HCT116 (cell line): ENCODE measurements at regions not wholly inside any gene's neighbourhood (a gene's known extent, or its start where the extent isn't known, plus 50 kb on each side); places are given as distances from the start of the nearest gene placed in this dataset.

Experiments used
- ELF1 ChIP-seq: IDR thresholded peaks from 2 replicates; pipeline ENCODE4 v1.6.1; 2012; ENCODE audit warnings: low read depth, borderline replicate concordance
- POLR2A ChIP-seq: IDR thresholded peaks from 2 replicates; pipeline ENCODE4 v1.7.0; 2011; ENCODE audit warnings: borderline replicate concordance; ENCODE audit not compliant: insufficient read depth, insufficient read length; ENCODE audit errors: extremely low read depth
- RAD21 ChIP-seq: IDR thresholded peaks from 2 replicates; pipeline ENCODE4 v1.6.1; 2012; ENCODE audit warnings: low read depth, mild to moderate bottlenecking
- TF ChIP-seq, protein P1 (sequence below), 3 experiments: fragments of 200-600 bp in 1 of 3; sonication (generic) in 1 of 3; IDR thresholded peaks in 2 of 3; conservative IDR thresholded peaks in 1 of 3; 2 replicates each; pipeline ENCODE4 v1.5.1; 2012 to 2017; ENCODE audit warnings: low read depth in 2 of 3, low read length in 2 of 3, antibody characterized with exemption in 1 of 3, borderline replicate concordance in 1 of 3, control low read depth in 1 of 3, mild to moderate bottlenecking in 1 of 3, mixed read lengths in 1 of 3, mixed run types in 1 of 3, moderate library complexity in 1 of 3; ENCODE audit not compliant: insufficient read depth in 1 of 3

GRCh38 chr12:126488806-126489205 lies 1423.6 kb downstream of the AACS start:
- TF ChIP-seq, protein P1, sequence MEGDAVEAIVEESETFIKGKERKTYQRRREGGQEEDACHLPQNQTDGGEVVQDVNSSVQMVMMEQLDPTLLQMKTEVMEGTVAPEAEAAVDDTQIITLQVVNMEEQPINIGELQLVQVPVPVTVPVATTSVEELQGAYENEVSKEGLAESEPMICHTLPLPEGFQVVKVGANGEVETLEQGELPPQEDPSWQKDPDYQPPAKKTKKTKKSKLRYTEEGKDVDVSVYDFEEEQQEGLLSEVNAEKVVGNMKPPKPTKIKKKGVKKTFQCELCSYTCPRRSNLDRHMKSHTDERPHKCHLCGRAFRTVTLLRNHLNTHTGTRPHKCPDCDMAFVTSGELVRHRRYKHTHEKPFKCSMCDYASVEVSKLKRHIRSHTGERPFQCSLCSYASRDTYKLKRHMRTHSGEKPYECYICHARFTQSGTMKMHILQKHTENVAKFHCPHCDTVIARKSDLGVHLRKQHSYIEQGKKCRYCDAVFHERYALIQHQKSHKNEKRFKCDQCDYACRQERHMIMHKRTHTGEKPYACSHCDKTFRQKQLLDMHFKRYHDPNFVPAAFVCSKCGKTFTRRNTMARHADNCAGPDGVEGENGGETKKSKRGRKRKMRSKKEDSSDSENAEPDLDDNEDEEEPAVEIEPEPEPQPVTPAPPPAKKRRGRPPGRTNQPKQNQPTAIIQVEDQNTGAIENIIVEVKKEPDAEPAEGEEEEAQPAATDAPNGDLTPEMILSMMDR (IDR thresholded peaks at IDR 0.05 in 2 of 3, conservative IDR thresholded peaks at IDR 0.05 in 1 of 3; ENCODE audit: borderline replicate concordance in 1 of 3, insufficient read depth in 1 of 3, low read depth in 2 of 3, low read length in 2 of 3), result no peak
- TF ChIP-seq POLR2A (no peak), ELF1 (no peak), RAD21 (no peak)
